Stimulated activated CD4-positive, alpha-beta T cell treated with anti-CD3 and anti-CD28 coated beads, Interleukin-1b, Interleukin-23, amount 100 ng/mL, for 4 hours (primary cell): ENCODE measurements at regions not wholly inside any gene's neighbourhood (a gene's known extent, or its start where the extent isn't known, plus 50 kb on each side); places are given as distances from the start of the nearest gene placed in this dataset.

ENCODE experiments used
- DNase-seq, 2 donors: peaks; one replicate each; pipeline ENCODE4 v3.0.0-alpha.2; 2020; ENCODE audit warnings: low read depth in 2 of 2

DNA sequence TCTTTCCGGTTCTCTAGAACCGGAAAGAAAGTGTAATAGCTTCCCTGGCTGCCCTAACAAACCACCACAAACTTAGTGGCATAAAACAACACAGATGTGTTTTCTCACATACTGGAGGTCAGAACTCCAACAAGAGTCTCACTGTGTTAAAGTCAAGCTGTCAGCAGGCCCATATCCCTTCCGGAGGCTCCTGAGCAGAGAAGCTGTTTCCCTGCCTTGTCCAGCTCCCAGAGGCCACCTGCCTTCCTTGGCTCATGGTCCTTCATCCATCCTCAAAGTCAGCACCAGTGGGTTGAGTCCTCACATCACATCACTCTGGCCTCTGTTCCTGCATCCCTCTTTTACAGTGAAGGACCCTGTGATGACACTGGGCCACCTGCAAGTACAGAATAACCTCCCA lies 49.8 kb upstream of the HMX1 start:
- no peak for DNase-seq
